A673 (cell line): ENCODE measurements at regions not wholly inside any gene's neighbourhood (a gene's known extent, or its start where the extent isn't known, plus 50 kb on each side); places are given as distances from the start of the nearest gene placed in this dataset.

Experiments used
- BruUV-seq: library from RNA; stranded (reverse); fragments of 400-500 nt; replicated peaks from 2 replicates; lab custom pipeline; 2021; lab: Mats Ljungman, UMichigan
- CTCF ChIA-PET: fragments of 300-600 bp; sonication (Branson Sonifier 250); formaldehyde crosslinking; loops from one replicate; lab custom pipeline; 2022; ENCODE audit warnings: antibody characterized with exemption; lab: Charles Lee
- POLR2A ChIA-PET: fragments of 300-600 bp; sonication (Branson Sonifier 250); formaldehyde crosslinking; loops from one replicate; lab custom pipeline; 2022; ENCODE audit warnings: antibody characterized with exemption; ENCODE audit not compliant: low non-redundant PET; lab: Charles Lee
- DNase-seq: peaks from one replicate; pipeline ENCODE4 v3.0.0-alpha.2; 2015; ENCODE audit warnings: low spot score
- H3K27ac ChIP-seq: fragments of 200-600 bp; sonication (generic); 2 replicates; pipeline ENCODE4 v1.5.1; 2016; ENCODE audit warnings: mixed run types, low read depth, mild to moderate bottlenecking, mixed read lengths, antibody characterized with exemption, low read length; ENCODE audit not compliant: poor library complexity, severe bottlenecking
- H3K27me3 ChIP-seq: fragments of 200-600 bp; sonication (generic); replicated peaks from 2 replicates; pipeline ENCODE4 v1.6.1; 2017; ENCODE audit warnings: mixed run types, low read depth, mild to moderate bottlenecking, mixed read lengths, antibody characterized with exemption, low read length; ENCODE audit not compliant: insufficient read depth, poor library complexity
- H3K36me3 ChIP-seq: fragments of 200-600 bp; sonication (generic); 2 replicates; pipeline ENCODE4 v1.6.1; 2016; ENCODE audit warnings: mixed run types, mild to moderate bottlenecking, mixed read lengths, antibody characterized with exemption, low read length; ENCODE audit not compliant: insufficient read depth, poor library complexity, severe bottlenecking
- H3K4me1 ChIP-seq: fragments of 200-600 bp; sonication (generic); 2 replicates; pipeline ENCODE4 v1.6.1; 2017; ENCODE audit warnings: mixed run types, mild to moderate bottlenecking, mixed read lengths, antibody characterized with exemption, low read length; ENCODE audit not compliant: insufficient read depth, poor library complexity, severe bottlenecking
- H3K4me3 ChIP-seq: fragments of 200-600 bp; sonication (generic); 2 replicates; pipeline ENCODE4 v1.5.1; 2016; ENCODE audit warnings: low read depth, mixed run types, mild to moderate bottlenecking, mixed read lengths, low read length; ENCODE audit not compliant: poor library complexity, severe bottlenecking
- H3K9me3 ChIP-seq: fragments of 200-600 bp; sonication (generic); 2 replicates; pipeline ENCODE4 v1.6.1; 2016; ENCODE audit warnings: mixed run types, low read depth, mild to moderate bottlenecking, mixed read lengths, antibody characterized with exemption, low read length; ENCODE audit not compliant: poor library complexity, severe bottlenecking
- CTCF ChIP-seq: fragments of 300-800, 200-600 bp; sonication (generic); conservative IDR thresholded peaks from 2 replicates; pipeline ENCODE4 v1.5.1; 2017; ENCODE audit warnings: low read depth, mild to moderate bottlenecking, antibody characterized with exemption, low read length, moderate library complexity, mixed read lengths
- EZH2 ChIP-seq: fragments of 200-600 bp; sonication (generic); IDR thresholded peaks from 2 replicates; pipeline ENCODE4 v1.6.1; 2017; ENCODE audit warnings: borderline replicate concordance, low read depth, mild to moderate bottlenecking, mixed read lengths, antibody characterized with exemption, low read length; ENCODE audit not compliant: poor library complexity, severe bottlenecking
- intact Hi-C: fragments of 100-400 bp; cut with micrococcal nuclease; formaldehyde crosslinking; loops from one replicate; pipeline ENCODE4 v1.10.0; 2022; ENCODE audit not compliant: unreplicated experiment

- Histone ChIP-seq H3K27me3 (no peaks in the 10 kb centered on the region), H3K27ac (no peak overlapping the region), H3K36me3 (no peaks in the 10 kb centered on the region), H3K4me1 (no peaks in the 10 kb centered on the region), H3K4me3 (no peak overlapping the region), H3K9me3 (no peaks in the 10 kb centered on the region)
- intact Hi-C loops, result no loop called here
- ChIA-PET CTCF (no interaction called here), POLR2A (no interaction called here)
- BruUV-seq, result no TSS peak
- no peak for TF ChIP-seq CTCF
- no peak for TF ChIP-seq EZH2
- DNase-seq, result no peak
Measured at GRCh38 chr17:62900096-62900495, 65.9 kb upstream of the TANC2 start.

GRCh38 chr17:62899361-62899760 is 66.7 kb upstream of the TANC2 start:
- H3K4me3 ChIP-seq, result no peak overlapping the region
- no peaks in the 10 kb centered on the region for H3K9me3 ChIP-seq
- DNase-seq, result no peak
- ChIA-PET POLR2A (no interaction called here), CTCF (no interaction called here)
- intact Hi-C loops, result no loop called here
- TF ChIP-seq CTCF (no peak), EZH2 (no peak)
- no peaks in the 10 kb centered on the region for H3K36me3 ChIP-seq
- no peaks in the 10 kb centered on the region for H3K4me1 ChIP-seq
- H3K27ac ChIP-seq, result no peak overlapping the region
- no peaks in the 10 kb centered on the region for H3K27me3 ChIP-seq
- no TSS peak for BruUV-seq

- POLR2A ChIA-PET, result no interaction called here
- no peaks in the 10 kb centered on the region for H3K9me3 ChIP-seq
- no peaks in the 10 kb centered on the region for H3K4me1 ChIP-seq
- TF ChIP-seq CTCF (no peak), EZH2 (no peak)
- H3K36me3 ChIP-seq, result no peaks in the 10 kb centered on the region
- peak; percentile 5 for DNase-seq
- no peak overlapping the region for H3K27ac ChIP-seq
- CTCF ChIA-PET, result no interaction called here
- no peak overlapping the region for H3K4me3 ChIP-seq
- no peaks in the 10 kb centered on the region for H3K27me3 ChIP-seq
- BruUV-seq, result no TSS peak
- intact Hi-C loops, result no loop called here
Measured at GRCh38 chr17:62898239-62898864, 67.7 kb upstream of the TANC2 start.
